ENCODE measurements at regions not wholly inside any gene's neighbourhood (a gene's known extent, or its start where the extent isn't known, plus 50 kb on each side); places are given as distances from the start of the nearest gene placed in this dataset.
A peak's percentile ranks its signal among the peaks of the same experiment; 100 is the strongest.

DNA sequence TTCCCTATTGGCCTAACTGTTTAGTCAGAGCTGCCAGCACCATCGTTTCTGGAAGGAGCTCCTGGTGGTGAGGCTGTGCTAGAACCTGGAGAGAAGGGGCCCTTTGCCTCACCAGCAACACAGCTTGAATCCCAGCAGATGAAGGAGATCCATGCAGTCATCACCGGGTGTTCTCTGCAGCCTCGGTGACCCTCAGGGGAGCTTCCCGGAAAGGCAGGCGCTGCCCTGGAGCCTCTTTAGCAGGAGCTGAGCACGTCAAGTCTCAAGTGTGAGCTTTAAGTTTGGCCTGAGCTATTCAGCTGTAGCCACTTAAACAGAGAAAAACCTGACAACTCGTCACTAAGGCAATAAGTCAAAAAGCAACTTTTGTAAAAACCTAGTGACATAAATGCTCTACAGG is 181.2 kb upstream of the FOXQ1 start:
- DNase-seq (ENCODE audit: low spot score in 2 of 2), result no peak
- Histone ChIP-seq H3K27me3 (no peaks in the 10 kb centered on the region), H3K9me3 (no peaks in the 10 kb centered on the region), H3K27ac (no peak overlapping the region), H3K36me3 (no peaks in the 10 kb centered on the region), H3K4me3 (no peak overlapping the region), H3K4me1 (peaks cover 0 to 10% (median 0%) of the 10 kb centered on the region in 4 donors)
- 71 to 74% methylated on average over 7 of the region's 7 CpGs for WGBS, 2 donors
- TF ChIP-seq, protein P1, sequence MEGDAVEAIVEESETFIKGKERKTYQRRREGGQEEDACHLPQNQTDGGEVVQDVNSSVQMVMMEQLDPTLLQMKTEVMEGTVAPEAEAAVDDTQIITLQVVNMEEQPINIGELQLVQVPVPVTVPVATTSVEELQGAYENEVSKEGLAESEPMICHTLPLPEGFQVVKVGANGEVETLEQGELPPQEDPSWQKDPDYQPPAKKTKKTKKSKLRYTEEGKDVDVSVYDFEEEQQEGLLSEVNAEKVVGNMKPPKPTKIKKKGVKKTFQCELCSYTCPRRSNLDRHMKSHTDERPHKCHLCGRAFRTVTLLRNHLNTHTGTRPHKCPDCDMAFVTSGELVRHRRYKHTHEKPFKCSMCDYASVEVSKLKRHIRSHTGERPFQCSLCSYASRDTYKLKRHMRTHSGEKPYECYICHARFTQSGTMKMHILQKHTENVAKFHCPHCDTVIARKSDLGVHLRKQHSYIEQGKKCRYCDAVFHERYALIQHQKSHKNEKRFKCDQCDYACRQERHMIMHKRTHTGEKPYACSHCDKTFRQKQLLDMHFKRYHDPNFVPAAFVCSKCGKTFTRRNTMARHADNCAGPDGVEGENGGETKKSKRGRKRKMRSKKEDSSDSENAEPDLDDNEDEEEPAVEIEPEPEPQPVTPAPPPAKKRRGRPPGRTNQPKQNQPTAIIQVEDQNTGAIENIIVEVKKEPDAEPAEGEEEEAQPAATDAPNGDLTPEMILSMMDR (IDR thresholded peaks at IDR 0.05), result no peak
- TF ChIP-seq EP300 (IDR thresholded peaks at IDR 0.05), result no peak
- TF ChIP-seq POLR2A (IDR thresholded peaks at IDR 0.05), result no peak

DNA sequence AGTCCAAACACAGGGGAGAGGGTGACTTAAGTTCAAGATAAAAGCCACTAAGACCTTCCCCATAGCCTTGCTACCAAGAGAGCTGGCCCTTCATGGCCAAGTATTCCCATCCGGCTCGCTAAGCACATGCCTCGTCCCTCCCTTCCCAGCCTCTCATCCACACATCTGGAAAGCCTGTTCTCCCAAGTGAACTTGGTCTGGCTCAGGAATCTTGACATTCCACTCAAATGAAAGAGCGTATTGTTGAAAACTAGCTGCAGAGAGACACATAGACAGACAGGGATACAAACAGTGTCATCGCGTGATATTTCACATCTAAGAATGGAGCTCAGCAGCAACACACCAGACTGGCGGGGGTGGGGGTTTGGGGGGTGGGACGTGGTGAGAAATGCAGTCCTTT is 182.8 kb upstream of the FOXQ1 start:
- WGBS, 2 donors, result 30 to 31% methylated on average over 8 of the region's 8 CpGs
- Histone ChIP-seq H3K27me3 (no peaks in the 10 kb centered on the region), H3K4me1 (peaks cover 0 to 10% (median 0%) of the 10 kb centered on the region in 4 donors), H3K27ac (no peak overlapping the region), H3K9me3 (no peaks in the 10 kb centered on the region), H3K4me3 (no peak overlapping the region), H3K36me3 (no peaks in the 10 kb centered on the region)
- TF ChIP-seq EP300 (IDR thresholded peaks at IDR 0.05) (peak in 1 of 2 donors; percentile 52), POLR2A (IDR thresholded peaks at IDR 0.05) (no peak)
- TF ChIP-seq, protein P1 (IDR thresholded peaks at IDR 0.05), result no peak
- peak in 1 of 2 donors; percentile 54 for DNase-seq (ENCODE audit: low spot score in 2 of 2)

DNA sequence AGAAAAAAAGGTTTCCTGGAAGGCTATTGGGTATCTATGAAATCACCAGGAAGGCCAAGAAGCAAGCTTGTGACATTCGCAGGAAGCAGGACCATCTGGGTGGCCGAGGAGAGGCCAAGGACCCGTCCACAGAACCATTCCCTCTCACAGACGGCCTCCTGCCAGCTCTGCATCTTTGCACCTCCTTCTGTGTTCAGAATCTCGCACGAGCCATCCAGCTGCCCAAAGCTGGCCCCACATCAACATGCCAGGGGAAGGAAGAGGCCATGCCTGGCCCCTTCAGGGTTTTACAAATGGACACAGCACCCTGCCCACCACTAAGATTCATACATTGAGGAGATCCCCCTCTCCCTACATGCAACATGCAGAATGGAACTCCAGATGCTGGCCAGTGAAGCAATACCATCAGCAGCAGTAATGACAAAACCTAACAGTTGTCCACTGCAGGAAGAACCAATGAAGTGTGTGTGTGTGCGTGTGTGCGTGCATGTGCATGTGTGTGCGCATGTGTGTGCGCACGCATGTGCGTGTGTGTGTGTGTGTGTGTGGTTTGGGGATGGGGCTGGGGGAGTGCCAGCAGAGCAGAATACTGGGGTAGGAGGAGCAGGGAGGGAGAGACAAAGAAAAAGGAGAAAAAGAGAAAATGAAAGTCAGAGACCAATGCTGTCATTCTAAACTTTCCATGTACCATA is 184.2 kb upstream of the FOXQ1 start:
- WGBS, 2 donors, result 91 to 92% methylated on average over 12 of the region's 12 CpGs
- H3K4me1 ChIP-seq, result peaks cover 0 to 10% (median 0%) of the 10 kb centered on the region in 4 donors
- no peaks in the 10 kb centered on the region for H3K36me3 ChIP-seq
- H3K4me3 ChIP-seq, result no peak overlapping the region
- H3K27ac ChIP-seq, result no peak overlapping the region
- H3K9me3 ChIP-seq, result no peaks in the 10 kb centered on the region
- DNase-seq (ENCODE audit: low spot score in 2 of 2), result no peak
- TF ChIP-seq, protein P1 (IDR thresholded peaks at IDR 0.05), result no peak
- no peak for TF ChIP-seq POLR2A (IDR thresholded peaks at IDR 0.05)
- no peak for TF ChIP-seq EP300 (IDR thresholded peaks at IDR 0.05)
- H3K27me3 ChIP-seq, result no peaks in the 10 kb centered on the region

DNA sequence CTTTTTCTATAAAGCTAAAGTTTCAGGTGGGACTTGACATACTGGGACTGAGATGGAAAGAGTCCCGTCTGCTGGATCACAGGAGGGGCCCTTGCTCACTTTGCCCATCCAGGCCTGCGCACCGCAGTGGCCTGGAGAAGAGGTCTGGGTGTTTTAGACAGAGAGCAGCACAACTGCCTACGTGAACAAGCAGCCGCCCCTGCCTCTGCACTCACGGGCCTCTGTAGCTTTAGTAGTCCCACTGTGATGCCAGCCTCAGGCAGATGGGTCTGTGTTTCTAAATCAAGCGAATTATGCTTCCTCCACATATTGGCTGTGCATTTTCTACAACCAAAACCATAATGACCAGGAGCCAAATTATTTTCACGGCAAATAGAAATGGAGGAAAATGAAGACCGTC is 184.8 kb upstream of the FOXQ1 start:
- DNase-seq (ENCODE audit: low spot score in 2 of 2), result no peak
- TF ChIP-seq EP300 (IDR thresholded peaks at IDR 0.05), result no peak
- TF ChIP-seq, protein P1 (IDR thresholded peaks at IDR 0.05), result no peak
- TF ChIP-seq POLR2A (IDR thresholded peaks at IDR 0.05), result no peak
- Histone ChIP-seq H3K4me3 (no peak overlapping the region), H3K27me3 (no peaks in the 10 kb centered on the region), H3K36me3 (no peaks in the 10 kb centered on the region), H3K4me1 (peaks cover 0 to 10% (median 0%) of the 10 kb centered on the region in 4 donors), H3K9me3 (no peaks in the 10 kb centered on the region), H3K27ac (no peak overlapping the region)
- 94 to 95% methylated on average over 9 of the region's 9 CpGs for WGBS, 2 donors

DNA sequence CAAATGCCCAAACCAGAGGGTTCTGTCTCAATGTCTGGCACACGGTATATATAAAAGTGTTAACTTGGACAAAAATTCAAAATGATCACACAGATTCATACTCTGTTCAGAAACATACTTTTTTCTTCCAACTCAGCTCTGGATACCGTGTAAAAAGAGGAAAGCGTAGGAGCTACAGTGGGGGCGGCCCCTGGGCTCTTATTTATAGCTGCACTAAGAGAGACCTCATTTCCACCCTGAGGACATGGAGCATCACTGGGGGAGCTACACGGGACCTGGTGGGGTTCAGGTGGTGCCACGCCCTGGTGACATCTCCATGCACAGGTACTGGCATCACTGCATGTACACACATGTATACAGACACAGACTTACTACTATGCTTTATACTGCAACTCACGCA is 185.9 kb upstream of the FOXQ1 start:
- Histone ChIP-seq H3K36me3 (no peaks in the 10 kb centered on the region), H3K27me3 (no peaks in the 10 kb centered on the region), H3K9me3 (no peaks in the 10 kb centered on the region), H3K4me1 (peaks cover 0 to 10% (median 0%) of the 10 kb centered on the region in 4 donors), H3K4me3 (no peak overlapping the region), H3K27ac (no peak overlapping the region)
- DNase-seq (ENCODE audit: low spot score in 2 of 2), result no peak
- no peak for TF ChIP-seq POLR2A (IDR thresholded peaks at IDR 0.05)
- TF ChIP-seq EP300 (IDR thresholded peaks at IDR 0.05), result no peak
- TF ChIP-seq, protein P1 (IDR thresholded peaks at IDR 0.05), result no peak
- WGBS, 2 donors, result 84 to 93% methylated on average over 7 of the region's 7 CpGs

Measured in tibial nerve (tissue), 4 donors.